ENCODE measurements at regions not wholly inside any gene's neighbourhood (a gene's known extent, or its start where the extent isn't known, plus 50 kb on each side); places are given as distances from the start of the nearest gene placed in this dataset.

DNA sequence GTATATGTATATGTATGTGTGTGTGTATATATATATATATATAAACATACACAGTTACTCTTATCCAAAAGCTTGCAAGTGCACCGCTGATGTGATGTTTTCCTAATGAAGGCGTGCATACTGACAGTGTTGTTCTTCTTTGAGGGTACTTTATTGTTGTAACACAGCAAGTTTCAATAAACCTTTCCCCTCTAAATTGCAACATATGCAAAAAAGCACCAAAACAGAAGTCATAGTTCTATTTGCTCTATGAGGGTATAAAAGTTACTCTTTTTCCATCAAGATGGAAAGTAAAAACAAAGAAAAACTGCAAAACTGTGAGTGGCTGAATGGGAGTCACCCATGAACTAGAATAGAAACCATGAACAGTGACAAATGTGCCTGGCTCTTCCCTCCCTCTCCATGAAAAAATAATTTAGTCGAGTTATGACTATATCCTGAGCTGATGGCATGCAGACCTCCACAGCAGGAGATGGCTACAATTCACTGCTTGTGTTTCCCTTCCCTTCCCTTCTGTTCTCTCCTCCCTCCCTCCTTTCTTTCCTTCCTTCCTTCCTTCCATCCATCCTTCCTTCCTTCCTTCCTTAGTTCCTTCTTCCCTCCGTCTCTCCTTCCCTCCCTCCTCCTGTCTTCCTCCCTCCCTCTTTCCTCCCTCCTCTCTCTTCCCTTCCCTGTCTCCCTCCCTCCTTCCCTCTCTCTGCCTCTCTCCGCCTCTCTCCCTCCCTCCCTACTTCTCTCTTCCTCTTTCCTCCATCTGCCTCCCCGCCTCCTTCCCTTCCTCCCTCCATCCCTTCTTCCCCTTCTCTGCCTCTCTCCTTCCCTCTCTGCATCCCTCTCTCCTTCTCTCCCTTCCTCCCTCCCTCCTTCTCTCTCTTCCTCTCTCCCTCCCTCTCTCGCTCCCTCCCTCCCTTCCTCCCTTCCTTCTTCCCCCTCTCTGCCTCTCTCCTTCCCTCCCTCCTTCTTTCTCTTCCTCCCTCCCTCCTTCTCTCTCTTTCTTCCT lies 220.7 kb upstream of the POU3F1 start:
- TF ChIP-seq POLR2A (IDR thresholded peaks at IDR 0.05; ENCODE audit: low read depth, low read length) = no peak
- TF ChIP-seq POLR2AphosphoS5 (IDR thresholded peaks at IDR 0.05; ENCODE audit: low read depth, low read length) = no peak

Data from GM12891 (cell line).